ENCODE measurements at regions not wholly inside any gene's neighbourhood (a gene's known extent, or its start where the extent isn't known, plus 50 kb on each side); places are given as distances from the start of the nearest gene placed in this dataset.

DNA sequence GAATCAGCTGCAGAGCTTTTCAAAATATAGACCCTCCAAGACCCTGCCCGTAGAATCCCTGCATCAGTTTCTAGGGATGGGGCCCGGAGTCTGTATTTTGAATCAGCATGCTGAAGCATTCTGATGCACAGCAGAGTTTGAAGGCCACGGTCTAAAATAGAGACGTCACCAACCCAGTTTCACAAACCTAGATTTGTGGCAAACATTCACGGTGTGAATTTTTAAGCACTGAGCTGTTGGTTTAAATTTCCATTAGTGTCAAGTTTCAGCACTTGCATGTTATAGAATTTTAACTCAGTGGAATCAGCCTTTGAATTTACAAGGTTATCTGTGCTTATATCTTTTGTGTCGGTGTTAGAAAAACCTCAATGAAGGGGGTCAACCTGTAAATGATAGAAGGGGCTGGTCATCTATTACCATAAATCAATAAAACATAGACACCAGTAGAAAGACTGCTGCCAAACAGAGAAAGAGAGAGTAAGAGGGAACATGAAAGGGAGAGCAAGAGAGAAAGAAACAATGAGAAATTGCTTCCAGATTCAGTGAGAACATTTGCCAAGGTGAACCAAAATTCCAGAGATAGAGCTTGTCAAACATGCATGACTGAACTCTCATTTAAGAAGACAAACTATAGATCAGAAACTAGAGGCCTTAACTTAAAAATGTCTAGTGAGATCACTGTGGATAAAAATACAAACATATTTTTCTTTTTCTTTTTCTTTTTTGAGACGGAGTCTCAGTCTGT is 414.9 kb downstream of the ZSWIM6 start:
- no peaks in the 10 kb centered on the region for H3K4me1 Mint-ChIP-seq (ENCODE audit: unreplicated experiment)
- DNase-seq (ENCODE audit: low spot score), result no peak
- H3K4me3 Mint-ChIP-seq (ENCODE audit: unreplicated experiment), result no peak overlapping the region
- H3K27me3 Mint-ChIP-seq (ENCODE audit: unreplicated experiment), result peaks cover 8% of the 10 kb centered on the region
- no peaks in the 10 kb centered on the region for H3K36me3 Mint-ChIP-seq (ENCODE audit: low read depth, unreplicated experiment)
- no peaks in the 10 kb centered on the region for H3K9me3 Mint-ChIP-seq (ENCODE audit: unreplicated experiment)
- no peak overlapping the region for H3K27ac Mint-ChIP-seq (ENCODE audit: unreplicated experiment)
- TF ChIP-seq CTCF (IDR thresholded peaks at IDR 0.05; ENCODE audit: unreplicated experiment), result no peak

DNA sequence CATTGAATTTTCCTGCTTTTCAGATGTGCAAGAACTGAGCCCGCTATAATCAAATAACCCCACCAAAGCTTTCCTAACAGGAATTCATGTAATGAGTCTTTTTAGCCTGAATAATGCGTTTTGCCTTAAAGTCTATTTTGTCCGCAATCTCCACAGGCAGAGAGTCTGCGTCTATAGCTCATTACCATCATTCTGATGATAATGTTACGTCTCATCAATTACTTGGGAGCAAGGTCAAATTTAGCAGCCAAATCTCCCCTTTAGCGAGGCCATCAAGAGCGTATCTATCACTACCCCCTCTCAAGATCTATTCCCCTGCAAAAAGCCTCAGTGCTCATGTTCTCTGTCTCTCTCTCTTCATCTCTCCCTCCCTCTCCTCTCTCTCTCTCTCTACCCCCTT is 416.1 kb downstream of the ZSWIM6 start:
- H3K27ac Mint-ChIP-seq (ENCODE audit: unreplicated experiment), result no peak overlapping the region
- TF ChIP-seq CTCF (IDR thresholded peaks at IDR 0.05; ENCODE audit: unreplicated experiment), result no peak
- H3K4me3 Mint-ChIP-seq (ENCODE audit: unreplicated experiment), result no peak overlapping the region
- H3K27me3 Mint-ChIP-seq (ENCODE audit: unreplicated experiment), result peaks cover 8% of the 10 kb centered on the region
- no peak for DNase-seq (ENCODE audit: low spot score)
- no peaks in the 10 kb centered on the region for H3K36me3 Mint-ChIP-seq (ENCODE audit: low read depth, unreplicated experiment)
- H3K4me1 Mint-ChIP-seq (ENCODE audit: unreplicated experiment), result no peaks in the 10 kb centered on the region
- no peaks in the 10 kb centered on the region for H3K9me3 Mint-ChIP-seq (ENCODE audit: unreplicated experiment)

- Mint-ChIP-seq H3K27ac (ENCODE audit: unreplicated experiment) (no peak overlapping the region), H3K4me3 (ENCODE audit: unreplicated experiment) (no peak overlapping the region), H3K4me1 (ENCODE audit: unreplicated experiment) (no peaks in the 10 kb centered on the region), H3K9me3 (ENCODE audit: unreplicated experiment) (no peaks in the 10 kb centered on the region), H3K36me3 (ENCODE audit: low read depth, unreplicated experiment) (no peaks in the 10 kb centered on the region), H3K27me3 (ENCODE audit: unreplicated experiment) (peaks cover 8% of the 10 kb centered on the region)
- TF ChIP-seq CTCF (IDR thresholded peaks at IDR 0.05; ENCODE audit: unreplicated experiment), result no peak
- DNase-seq (ENCODE audit: low spot score), result no peak
Measured at GRCh38 chr5:61748651-61749050, 416.6 kb downstream of the ZSWIM6 start.

- peaks cover 8% of the 10 kb centered on the region for H3K4me1 Mint-ChIP-seq (ENCODE audit: unreplicated experiment)
- H3K27ac Mint-ChIP-seq (ENCODE audit: unreplicated experiment), result no peak overlapping the region
- no peaks in the 10 kb centered on the region for H3K27me3 Mint-ChIP-seq (ENCODE audit: unreplicated experiment)
- TF ChIP-seq CTCF (IDR thresholded peaks at IDR 0.05; ENCODE audit: unreplicated experiment), result no peak
- no peak for DNase-seq (ENCODE audit: low spot score)
- H3K36me3 Mint-ChIP-seq (ENCODE audit: low read depth, unreplicated experiment), result no peaks in the 10 kb centered on the region
- no peak overlapping the region for H3K4me3 Mint-ChIP-seq (ENCODE audit: unreplicated experiment)
- H3K9me3 Mint-ChIP-seq (ENCODE audit: unreplicated experiment), result no peaks in the 10 kb centered on the region
Measured at GRCh38 chr5:61752588-61752987, 420.5 kb downstream of the ZSWIM6 start.

GRCh38 chr5:61754792-61755191 is 422.7 kb downstream of the ZSWIM6 start:
- no peak overlapping the region for H3K4me3 Mint-ChIP-seq (ENCODE audit: unreplicated experiment)
- H3K4me1 Mint-ChIP-seq (ENCODE audit: unreplicated experiment), result peaks cover 8% of the 10 kb centered on the region
- H3K36me3 Mint-ChIP-seq (ENCODE audit: low read depth, unreplicated experiment), result no peaks in the 10 kb centered on the region
- no peak overlapping the region for H3K27ac Mint-ChIP-seq (ENCODE audit: unreplicated experiment)
- no peaks in the 10 kb centered on the region for H3K9me3 Mint-ChIP-seq (ENCODE audit: unreplicated experiment)
- DNase-seq (ENCODE audit: low spot score), result no peak
- no peak for TF ChIP-seq CTCF (IDR thresholded peaks at IDR 0.05; ENCODE audit: unreplicated experiment)
- H3K27me3 Mint-ChIP-seq (ENCODE audit: unreplicated experiment), result peaks cover 2% of the 10 kb centered on the region
